HG03575 (cell line): ENCODE measurements at regions not wholly inside any gene's neighbourhood (a gene's known extent, or its start where the extent isn't known, plus 50 kb on each side); places are given as distances from the start of the nearest gene placed in this dataset.
"Not testable (repeated sequence)": the region's sequence is repeated elsewhere in the genome, so short reads cannot be mapped to it uniquely, and the experiment has no call there.

Experiments
- ATAC-seq: cut with Tn5 transposase; IDR thresholded peaks from one replicate; pipeline ENCODE4 v1.9.1; 2021; ENCODE audit not compliant: unreplicated experiment, insufficient number of reproducible peaks, low FRiP score; ENCODE audit errors: extremely low read depth

DNA sequence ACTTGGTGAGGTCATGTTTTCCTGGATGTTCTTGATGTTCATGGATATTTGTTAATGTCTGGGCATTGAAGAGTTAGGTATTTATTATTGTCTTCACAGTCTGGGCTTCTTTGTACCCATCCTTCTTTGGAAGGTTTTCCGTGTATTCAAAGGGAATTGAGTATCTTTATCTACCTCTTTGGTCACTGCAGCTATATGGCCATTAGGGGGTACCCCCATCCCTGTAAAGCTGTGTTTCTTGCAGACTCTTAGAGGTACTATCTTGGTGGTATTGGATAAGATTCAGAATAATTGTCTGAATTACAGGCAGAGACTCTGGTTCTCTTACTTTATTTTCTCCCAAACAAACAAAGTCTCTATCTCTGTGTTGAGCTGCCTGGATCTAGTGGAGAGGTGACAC is 401.6 kb upstream of the FSIP2 start:
- ATAC-seq: no peak

- no peak for ATAC-seq
Measured at GRCh38 chr2:185338104-185338503, 400.5 kb upstream of the FSIP2 start.

DNA sequence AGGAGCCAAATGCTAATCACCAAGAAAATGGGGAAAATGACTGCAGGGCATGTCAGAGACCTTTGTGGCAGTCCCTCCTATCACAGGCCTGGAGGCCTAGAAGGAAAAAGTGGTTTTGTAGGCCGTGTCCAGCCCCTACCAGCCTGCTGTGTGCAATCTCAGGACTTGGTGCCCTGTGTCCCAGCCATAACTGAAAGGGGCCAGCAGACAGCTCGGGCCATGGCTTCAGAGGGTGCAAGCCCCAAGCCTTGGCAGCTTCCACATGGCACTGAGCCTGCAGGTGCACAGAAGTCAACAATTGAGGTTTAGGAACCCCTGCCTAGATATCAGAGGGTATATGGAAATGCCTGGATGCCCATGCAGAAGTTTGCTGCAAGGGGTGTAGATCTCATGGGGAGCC is 391.2 kb upstream of the FSIP2 start:
- no peak for ATAC-seq

- ATAC-seq: no peak
Measured at GRCh38 chr2:185360776-185361175, 377.8 kb upstream of the FSIP2 start.

GRCh38 chr2:185372188-185372587 is 366.4 kb upstream of the FSIP2 start:
- ATAC-seq: no peak

DNA sequence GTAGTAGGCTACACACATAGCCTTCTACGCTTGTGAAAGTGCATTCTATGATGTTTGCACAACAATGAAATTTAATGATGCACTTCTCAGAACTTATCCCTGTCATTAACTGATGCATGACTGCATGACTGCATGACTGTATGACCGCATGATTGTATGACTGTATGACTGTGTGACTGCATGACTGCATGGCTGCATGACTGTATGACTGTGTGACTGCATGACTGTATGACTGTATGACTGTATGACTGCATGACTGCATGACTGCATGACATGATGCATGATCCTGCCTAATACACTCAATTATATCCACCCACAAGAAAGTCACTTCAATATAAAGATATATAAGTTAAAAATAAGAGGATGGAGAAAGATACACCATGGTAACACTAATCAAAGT is 365.4 kb upstream of the FSIP2 start:
- no peak for ATAC-seq

DNA sequence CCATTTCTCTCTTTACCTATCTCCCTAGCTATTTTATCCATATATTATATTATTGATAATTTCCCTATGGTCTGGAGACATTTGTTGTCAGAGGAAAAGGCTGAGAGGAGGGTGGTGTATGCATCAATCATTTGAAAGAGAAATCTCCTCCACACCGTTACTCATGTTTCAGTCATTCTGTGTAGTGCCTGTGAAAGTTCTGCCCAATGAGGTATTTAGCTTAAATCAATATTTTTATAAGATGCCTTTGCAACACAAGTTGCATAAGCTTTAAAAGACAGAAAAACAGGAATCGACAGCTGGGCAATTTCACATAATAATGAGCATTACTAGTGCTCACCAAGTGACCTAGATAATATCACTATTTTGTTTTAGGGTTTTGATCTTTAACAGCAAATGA is 363.7 kb upstream of the FSIP2 start:
- ATAC-seq: no peak

DNA sequence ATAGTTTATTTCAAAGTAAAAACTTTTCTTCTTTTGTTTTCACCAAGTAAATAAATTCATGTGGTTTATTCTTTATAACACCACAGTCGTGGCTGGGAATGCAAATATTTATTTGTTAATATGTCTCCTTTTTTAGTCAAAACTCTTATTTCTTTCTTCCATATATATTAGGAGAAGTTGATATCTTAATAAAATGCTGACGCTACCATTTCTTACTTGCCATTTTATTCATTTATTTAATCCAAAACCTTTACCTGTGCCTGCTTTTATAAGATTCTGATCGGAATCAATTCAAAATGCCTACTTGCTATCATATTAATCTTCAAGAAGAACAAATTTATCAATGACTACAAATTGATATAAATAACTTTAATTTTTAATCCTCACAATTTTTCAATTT is 362.9 kb upstream of the FSIP2 start:
- no peak for ATAC-seq

GRCh38 chr2:185381631-185382030 is 357.0 kb upstream of the FSIP2 start:
- ATAC-seq: no peak

- no peak for ATAC-seq
Measured at GRCh38 chr2:185384822-185385560, 353.6 kb upstream of the FSIP2 start.

- ATAC-seq: no peak
Measured at GRCh38 chr2:185388226-185388625, 350.4 kb upstream of the FSIP2 start.

DNA sequence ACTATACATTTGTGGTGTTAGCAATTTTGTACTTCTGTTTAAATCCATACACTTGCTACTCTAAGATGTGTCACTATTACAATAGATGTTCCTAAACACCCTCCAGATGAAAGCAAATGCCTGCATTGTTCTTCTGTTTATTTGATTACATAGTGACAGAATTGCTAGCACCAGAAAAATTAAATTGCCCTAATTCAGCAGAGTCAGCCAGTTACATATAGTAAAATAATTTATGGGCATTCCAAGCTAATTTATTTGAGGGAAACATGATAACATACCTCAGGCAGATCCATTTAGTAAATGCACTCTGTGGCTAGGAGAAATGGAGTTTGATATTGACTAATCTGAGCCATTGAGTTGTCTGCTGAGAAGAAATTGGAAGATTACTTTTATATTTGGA is 347.1 kb upstream of the FSIP2 start:
- no peak for ATAC-seq

GRCh38 chr2:185393091-185393490 is 345.5 kb upstream of the FSIP2 start:
- ATAC-seq: no peak

- no peak for ATAC-seq
Measured at GRCh38 chr2:185402474-185402873, 336.1 kb upstream of the FSIP2 start.

DNA sequence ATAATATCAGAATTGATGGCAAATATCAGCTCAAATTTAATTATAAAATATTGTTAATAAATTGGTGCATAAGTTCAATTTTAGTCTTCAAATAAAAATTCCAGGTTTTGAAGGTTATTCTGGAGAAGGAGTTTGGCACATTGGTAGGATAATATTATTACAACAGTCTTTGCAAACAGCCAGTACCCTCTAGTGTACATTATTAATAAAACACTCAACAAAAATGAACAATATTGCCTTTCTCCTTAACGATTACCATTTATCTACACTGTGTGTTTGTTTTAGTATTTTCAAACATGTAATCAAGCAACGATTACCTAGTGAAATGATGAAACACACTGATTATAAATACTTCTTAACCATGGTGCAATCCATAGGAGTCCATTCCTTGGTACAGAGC is 334.0 kb upstream of the FSIP2 start:
- no peak for ATAC-seq

- no peak for ATAC-seq
Measured at GRCh38 chr2:185417111-185417510, 321.5 kb upstream of the FSIP2 start.

DNA sequence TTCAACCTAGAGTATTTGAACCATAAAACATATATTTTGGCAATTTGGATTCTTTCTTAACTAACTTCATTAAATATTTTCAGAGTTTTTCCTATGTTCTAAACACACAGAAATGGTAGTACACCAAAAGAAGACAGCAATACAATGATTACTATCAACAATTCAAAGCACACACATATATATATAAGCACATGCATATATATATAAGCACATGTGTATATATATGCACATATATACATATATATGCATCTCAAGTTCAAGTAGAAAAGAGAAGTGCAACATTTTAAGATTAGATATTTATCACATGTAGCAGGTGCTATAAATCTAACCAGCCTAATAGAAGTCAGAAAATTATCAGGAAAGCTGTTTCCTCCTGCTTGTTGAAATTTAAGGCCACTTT is 320.9 kb upstream of the FSIP2 start:
- ATAC-seq: no peak

- not testable (repeated sequence) for ATAC-seq
Measured at GRCh38 chr2:185424958-185425629, 313.5 kb upstream of the FSIP2 start.

- no peak for ATAC-seq
Measured at GRCh38 chr2:185428000-185428399, 310.6 kb upstream of the FSIP2 start.

DNA sequence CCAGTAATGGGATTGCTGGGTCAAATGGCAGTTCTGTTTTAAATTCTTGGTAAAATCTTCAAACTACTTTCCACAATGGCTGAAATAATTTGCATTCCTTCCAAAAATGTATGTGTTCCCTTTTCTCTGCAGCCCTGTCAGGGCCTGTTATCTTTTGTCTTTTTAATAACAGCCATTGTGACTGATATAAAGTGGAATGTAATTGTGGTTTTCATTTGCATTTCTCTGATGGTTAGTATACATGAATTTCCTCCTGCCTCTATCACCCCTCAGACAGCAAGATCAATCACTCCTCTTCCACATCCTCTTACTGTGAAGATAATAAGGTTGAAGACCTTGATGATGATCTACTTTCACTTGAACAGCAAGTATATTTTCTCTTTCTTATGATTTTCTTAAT is 304.8 kb upstream of the FSIP2 start:
- ATAC-seq: no peak
